Fibroblast of lung (primary cell): ENCODE measurements at regions not wholly inside any gene's neighbourhood (a gene's known extent, or its start where the extent isn't known, plus 50 kb on each side); places are given as distances from the start of the nearest gene placed in this dataset.

Experiments used
- DNase-seq, 2 donors: peaks; one replicate each; pipeline versions ENCODE4 v3.0.0 to v3.0.0-alpha.2; 2010; ENCODE audit warnings: low read depth in 2 of 2
- H2AFZ ChIP-seq: 2 replicates; pipeline ENCODE4 v1.5.1; 2012; ENCODE audit warnings: low read length, control low read depth, inconsistent platforms
- H3K27ac ChIP-seq: 2 replicates; pipeline ENCODE4 v1.5.1; 2011; ENCODE audit warnings: low read length, control low read depth; ENCODE audit not compliant: insufficient read depth
- H3K27me3 ChIP-seq: 2 replicates; pipeline ENCODE4 v1.5.1; 2011; ENCODE audit warnings: mild to moderate bottlenecking, low read length; ENCODE audit not compliant: control insufficient read depth, insufficient read depth
- H3K36me3 ChIP-seq: 2 replicates; pipeline ENCODE4 v1.5.1; 2011; ENCODE audit warnings: low read length; ENCODE audit not compliant: control insufficient read depth, insufficient read depth
- H3K4me1 ChIP-seq: 2 replicates; pipeline ENCODE4 v1.5.1; 2011; ENCODE audit warnings: low read length; ENCODE audit not compliant: control insufficient read depth, insufficient read depth; ENCODE audit errors: extremely low read depth
- H3K4me2 ChIP-seq: 2 replicates; pipeline ENCODE4 v1.5.1; 2011; ENCODE audit warnings: low read length, control low read depth; ENCODE audit not compliant: insufficient read depth; ENCODE audit errors: extremely low read depth
- H3K4me3 ChIP-seq, 4 experiments: fragments of 200-600 bp in 1 of 4; sonication (generic) in 1 of 4; replicated peaks in 1 of 4; 2 replicates each; pipeline ENCODE4 v1.5.1; 2011 to 2016; ENCODE audit warnings: low read length in 4 of 4, low read depth in 3 of 4, mild to moderate bottlenecking in 3 of 4, control low read depth in 2 of 4, inconsistent platforms in 1 of 4, mixed read lengths in 1 of 4; ENCODE audit not compliant: insufficient read depth in 1 of 4; ENCODE audit errors: control extremely low read depth in 1 of 4
- H3K79me2 ChIP-seq: 2 replicates; pipeline ENCODE4 v1.5.1; 2012; ENCODE audit warnings: mild to moderate bottlenecking, low read length, inconsistent platforms; ENCODE audit not compliant: control insufficient read depth, insufficient read depth
- H3K9ac ChIP-seq: 2 replicates; pipeline ENCODE4 v1.5.1; 2011; ENCODE audit warnings: mild to moderate bottlenecking, low read length, control low read depth; ENCODE audit not compliant: insufficient read depth
- H3K9me3 ChIP-seq: 2 replicates; pipeline ENCODE4 v1.5.1; 2012; ENCODE audit warnings: low read depth, low read length; ENCODE audit not compliant: control insufficient read depth, insufficient read depth
- H4K20me1 ChIP-seq: 2 replicates; pipeline ENCODE4 v1.5.1; 2011; ENCODE audit warnings: low read length; ENCODE audit not compliant: control insufficient read depth, insufficient read depth; ENCODE audit errors: extremely low read depth
- CTCF ChIP-seq, 2 donors: IDR thresholded peaks in 1 of 2; conservative IDR thresholded peaks in 1 of 2; 1 replicate in 1 of 2; 2 replicates in 1 of 2; pipeline ENCODE4 v1.5.1; 2011 to 2012; ENCODE audit warnings: low read length in 2 of 2, control low read depth in 1 of 2, inconsistent platforms in 1 of 2, low read depth in 1 of 2, mild to moderate bottlenecking in 1 of 2
- EZH2 ChIP-seq: IDR thresholded peaks from 2 replicates; pipeline ENCODE4 v1.5.1; 2012; ENCODE audit warnings: low read length, control low read depth, mild to moderate bottlenecking; ENCODE audit errors: missing control alignments

GRCh38 chr9:73531051-73531532 lies 379.4 kb downstream of the ANXA1 start:
- no peaks in the 10 kb centered on the region for H3K36me3 ChIP-seq
- H3K79me2 ChIP-seq: no peaks in the 10 kb centered on the region
- H3K27ac ChIP-seq: no peak overlapping the region
- no peak overlapping the region for H2AFZ ChIP-seq
- TF ChIP-seq EZH2: no peak
- TF ChIP-seq CTCF (conservative IDR thresholded peaks at IDR 0.05 in 1 of 2, IDR thresholded peaks at IDR 0.05 in 1 of 2; ENCODE audit: low read depth in 1 of 2, low read length in 2 of 2): no peak
- no peaks in the 10 kb centered on the region for H3K4me1 ChIP-seq
- H3K9me3 ChIP-seq: no peaks in the 10 kb centered on the region
- no peak overlapping the region for H3K4me3 ChIP-seq
- no peaks in the 10 kb centered on the region for H4K20me1 ChIP-seq
- no peak overlapping the region for H3K4me2 ChIP-seq
- no peaks in the 10 kb centered on the region for H3K27me3 ChIP-seq
- no peak overlapping the region for H3K9ac ChIP-seq
- no peak for DNase-seq

- Histone ChIP-seq H3K27ac (no peak overlapping the region), H3K9ac (no peak overlapping the region), H2AFZ (no peak overlapping the region), H4K20me1 (no peaks in the 10 kb centered on the region), H3K27me3 (no peaks in the 10 kb centered on the region), H3K79me2 (no peaks in the 10 kb centered on the region), H3K4me1 (no peaks in the 10 kb centered on the region), H3K4me2 (no peak overlapping the region), H3K9me3 (no peaks in the 10 kb centered on the region), H3K36me3 (no peaks in the 10 kb centered on the region), H3K4me3 (no peak overlapping the region)
- no peak for DNase-seq
- TF ChIP-seq CTCF (conservative IDR thresholded peaks at IDR 0.05 in 1 of 2, IDR thresholded peaks at IDR 0.05 in 1 of 2; ENCODE audit: low read depth in 1 of 2, low read length in 2 of 2): no peak
- no peak for TF ChIP-seq EZH2
These were observed 380.0 kb downstream of the ANXA1 start for GRCh38 chr9:73531658-73532057.

- no peaks in the 10 kb centered on the region for H3K79me2 ChIP-seq
- H3K4me2 ChIP-seq: no peak overlapping the region
- no peaks in the 10 kb centered on the region for H3K9me3 ChIP-seq
- no peak for DNase-seq
- H3K36me3 ChIP-seq: no peaks in the 10 kb centered on the region
- no peaks in the 10 kb centered on the region for H3K27me3 ChIP-seq
- no peak overlapping the region for H3K9ac ChIP-seq
- no peak overlapping the region for H3K27ac ChIP-seq
- H2AFZ ChIP-seq: no peak overlapping the region
- no peaks in the 10 kb centered on the region for H4K20me1 ChIP-seq
- no peaks in the 10 kb centered on the region for H3K4me1 ChIP-seq
- TF ChIP-seq EZH2 (no peak), CTCF (conservative IDR thresholded peaks at IDR 0.05 in 1 of 2, IDR thresholded peaks at IDR 0.05 in 1 of 2; ENCODE audit: low read depth in 1 of 2, low read length in 2 of 2) (no peak)
- H3K4me3 ChIP-seq: no peak overlapping the region
These were observed 381.3 kb downstream of the ANXA1 start for GRCh38 chr9:73532985-73533384.
